Cardiac muscle cell (in vitro differentiated cells and primary cell): ENCODE measurements at regions not wholly inside any gene's neighbourhood (a gene's known extent, or its start where the extent isn't known, plus 50 kb on each side); places are given as distances from the start of the nearest gene placed in this dataset.
"Not testable (repeated sequence)": the region's sequence is repeated elsewhere in the genome, so short reads cannot be mapped to it uniquely, and the experiment has no call there.

Experiments
- DNase-seq, 2 donors: peaks; one replicate each; pipeline versions ENCODE4 v3.0.0 to v3.0.0-alpha.2; 2010 to 2017; ENCODE audit warnings: low read depth in 1 of 2, low spot score in 1 of 2
- H3K27ac ChIP-seq: fragments of 200-600 bp; sonication (generic); 2 replicates; pipeline ENCODE4 v1.5.1; 2016
- H3K27me3 ChIP-seq: fragments of 200-600 bp; sonication (generic); 2 replicates; pipeline ENCODE4 v1.6.0; 2016; ENCODE audit warnings: control low read depth
- H3K36me3 ChIP-seq: fragments of 200-600 bp; sonication (generic); 2 replicates; pipeline ENCODE4 v1.5.1; 2016; ENCODE audit warnings: control low read depth
- H3K4me1 ChIP-seq: fragments of 200-600 bp; sonication (generic); 2 replicates; pipeline ENCODE4 v1.8.1; 2017; ENCODE audit warnings: low read depth, mild to moderate bottlenecking, mixed run types
- H3K4me3 ChIP-seq: fragments of 200-600 bp; sonication (generic); 2 replicates; pipeline ENCODE4 v1.5.1; 2016; ENCODE audit warnings: mild to moderate bottlenecking
- H3K9me3 ChIP-seq: fragments of 200-600 bp; sonication (generic); 2 replicates; pipeline ENCODE4 v1.5.1; 2017; ENCODE audit warnings: low read depth, mild to moderate bottlenecking, control low read depth
- CTCF ChIP-seq: IDR thresholded peaks from 2 replicates; pipeline ENCODE4 v1.5.1; 2012; ENCODE audit warnings: low read depth, mild to moderate bottlenecking, low read length

GRCh38 chr1:96521010-96521409 lies 200.6 kb upstream of the PTBP2 start:
- no peak overlapping the region for H3K27ac ChIP-seq
- H3K27me3 ChIP-seq: no peaks in the 10 kb centered on the region
- no peak for TF ChIP-seq CTCF
- DNase-seq: no peak
- no peak overlapping the region for H3K4me3 ChIP-seq
- H3K4me1 ChIP-seq: peaks cover 17% of the 10 kb centered on the region
- H3K9me3 ChIP-seq: no peaks in the 10 kb centered on the region
- H3K36me3 ChIP-seq: no peaks in the 10 kb centered on the region

- Histone ChIP-seq H3K4me3 (no peak overlapping the region), H3K27ac (no peak overlapping the region)
These were observed 199.4 kb upstream of the PTBP2 start for GRCh38 chr1:96521994-96522760.

GRCh38 chr1:96522927-96523326 lies 198.7 kb upstream of the PTBP2 start:
- Histone ChIP-seq H3K27me3 (no peaks in the 10 kb centered on the region), H3K27ac (no peak overlapping the region), H3K4me3 (no peak overlapping the region), H3K36me3 (no peaks in the 10 kb centered on the region), H3K4me1 (peaks cover 17% of the 10 kb centered on the region), H3K9me3 (no peaks in the 10 kb centered on the region)
- TF ChIP-seq CTCF: no peak
- DNase-seq: no peak

More at GRCh38 chr1:96521994-96522760, 199.4 kb upstream of the PTBP2 start:
- no peak for DNase-seq
- Histone ChIP-seq H3K27me3 (no peaks in the 10 kb centered on the region), H3K4me1 (peaks cover 17% of the 10 kb centered on the region), H3K9me3 (no peaks in the 10 kb centered on the region), H3K36me3 (no peaks in the 10 kb centered on the region)
- TF ChIP-seq CTCF: no peak

- H3K27ac ChIP-seq: no peak overlapping the region
- no peaks in the 10 kb centered on the region for H3K36me3 ChIP-seq
- peak in 1 of 2 donors; percentile 23 for DNase-seq
These were observed 197.5 kb upstream of the PTBP2 start for GRCh38 chr1:96524100-96524499.

GRCh38 chr1:96525657-96526557 lies 195.7 kb upstream of the PTBP2 start:
- Histone ChIP-seq H3K36me3 (no peaks in the 10 kb centered on the region), H3K27me3 (no peaks in the 10 kb centered on the region), H3K9me3 (no peaks in the 10 kb centered on the region), H3K4me1 (peaks cover 15% of the 10 kb centered on the region), H3K27ac (no peak overlapping the region), H3K4me3 (no peak overlapping the region)
- no peak for DNase-seq
- TF ChIP-seq CTCF: no peak

More at GRCh38 chr1:96524100-96524499, 197.5 kb upstream of the PTBP2 start:
- Histone ChIP-seq H3K27me3 (no peaks in the 10 kb centered on the region), H3K4me3 (no peak overlapping the region), H3K9me3 (no peaks in the 10 kb centered on the region), H3K4me1 (peaks cover 17% of the 10 kb centered on the region)
- TF ChIP-seq CTCF: no peak

GRCh38 chr1:96528672-96529071 lies 192.9 kb upstream of the PTBP2 start:
- not testable (repeated sequence) for H3K36me3 ChIP-seq, H3K27me3 ChIP-seq, H3K4me1 ChIP-seq, H3K4me3 ChIP-seq, H3K9me3 ChIP-seq, DNase-seq, H3K27ac ChIP-seq
